ENCODE measurements at regions not wholly inside any gene's neighbourhood (a gene's known extent, or its start where the extent isn't known, plus 50 kb on each side); places are given as distances from the start of the nearest gene placed in this dataset.
"Not testable (repeated sequence)": the region's sequence is repeated elsewhere in the genome, so short reads cannot be mapped to it uniquely, and the experiment has no call there.

- DNase-seq (ENCODE audit: low spot score) (no peak), ATAC-seq (ENCODE audit: insufficient number of reproducible peaks, low FRiP score, low read depth) (no peak)
- no peaks in the 10 kb centered on the region for H3K9me3 ChIP-seq
- H3K4me3 ChIP-seq: no peak overlapping the region
- H3K27ac ChIP-seq: no peak overlapping the region
- no peaks in the 10 kb centered on the region for H3K27me3 ChIP-seq (replicated peaks; ENCODE audit: insufficient read depth)
- no peaks in the 10 kb centered on the region for H3K4me1 ChIP-seq (ENCODE audit: control insufficient read depth in 1 of 2, low read depth in 2 of 2)
- TF ChIP-seq CTCF (IDR thresholded peaks at IDR 0.05): no peak
- H3K36me3 ChIP-seq: no peaks in the 10 kb centered on the region
Measured at GRCh38 chr3:165946360-165946759, 109.1 kb upstream of the BCHE start.

- no peaks in the 10 kb centered on the region for H3K4me1 ChIP-seq (ENCODE audit: control insufficient read depth in 1 of 2, low read depth in 2 of 2)
- ATAC-seq (ENCODE audit: insufficient number of reproducible peaks, low FRiP score, low read depth) (no peak), DNase-seq (ENCODE audit: low spot score) (no peak)
- H3K4me3 ChIP-seq: no peak overlapping the region
- no peaks in the 10 kb centered on the region for H3K9me3 ChIP-seq
- H3K27ac ChIP-seq: no peak overlapping the region
- TF ChIP-seq CTCF (IDR thresholded peaks at IDR 0.05): no peak
- no peaks in the 10 kb centered on the region for H3K36me3 ChIP-seq
- H3K27me3 ChIP-seq (replicated peaks; ENCODE audit: insufficient read depth): no peaks in the 10 kb centered on the region
Measured at GRCh38 chr3:165938986-165939540, 101.8 kb upstream of the BCHE start.

GRCh38 chr3:165936081-165936480, 98.9 kb upstream of the BCHE start:
- not testable (repeated sequence) for ATAC-seq (ENCODE audit: insufficient number of reproducible peaks, low FRiP score, low read depth)

GRCh38 chr3:165924301-165924791, 87.1 kb upstream of the BCHE start:
- not testable (repeated sequence) for H3K9me3 ChIP-seq; H3K27ac ChIP-seq; H3K27me3 ChIP-seq (replicated peaks; ENCODE audit: insufficient read depth); H3K36me3 ChIP-seq; ATAC-seq (ENCODE audit: insufficient number of reproducible peaks, low FRiP score, low read depth); H3K4me1 ChIP-seq (ENCODE audit: control insufficient read depth in 1 of 2, low read depth in 2 of 2); H3K4me3 ChIP-seq; DNase-seq (ENCODE audit: low spot score)

More at GRCh38 chr3:165936081-165936480, 98.9 kb upstream of the BCHE start:
- not testable (repeated sequence) for H3K4me1 ChIP-seq (ENCODE audit: control insufficient read depth in 1 of 2, low read depth in 2 of 2); H3K9me3 ChIP-seq; H3K27me3 ChIP-seq (replicated peaks; ENCODE audit: insufficient read depth); H3K27ac ChIP-seq; DNase-seq (ENCODE audit: low spot score); H3K4me3 ChIP-seq; H3K36me3 ChIP-seq

- no peaks in the 10 kb centered on the region for H3K4me1 ChIP-seq (ENCODE audit: control insufficient read depth in 1 of 2, low read depth in 2 of 2)
- DNase-seq (ENCODE audit: low spot score) (no peak), ATAC-seq (ENCODE audit: insufficient number of reproducible peaks, low FRiP score, low read depth) (no peak)
- H3K27me3 ChIP-seq (replicated peaks; ENCODE audit: insufficient read depth): no peaks in the 10 kb centered on the region
- H3K27ac ChIP-seq: no peak overlapping the region
- no peak overlapping the region for H3K4me3 ChIP-seq
- no peaks in the 10 kb centered on the region for H3K9me3 ChIP-seq
- no peaks in the 10 kb centered on the region for H3K36me3 ChIP-seq
- no peak for TF ChIP-seq CTCF (IDR thresholded peaks at IDR 0.05)
Measured at GRCh38 chr3:165920984-165921383, 83.8 kb upstream of the BCHE start.

- no peak for ATAC-seq (ENCODE audit: insufficient number of reproducible peaks, low FRiP score, low read depth)
- no peaks in the 10 kb centered on the region for H3K27me3 ChIP-seq (replicated peaks; ENCODE audit: insufficient read depth)
- DNase-seq (ENCODE audit: low spot score): no peak
- TF ChIP-seq CTCF (IDR thresholded peaks at IDR 0.05): no peak
- H3K27ac ChIP-seq: no peak overlapping the region
- H3K4me3 ChIP-seq: no peak overlapping the region
- no peaks in the 10 kb centered on the region for H3K36me3 ChIP-seq
- H3K4me1 ChIP-seq (ENCODE audit: control insufficient read depth in 1 of 2, low read depth in 2 of 2): no peaks in the 10 kb centered on the region
- H3K9me3 ChIP-seq: no peaks in the 10 kb centered on the region
Measured at GRCh38 chr3:165919284-165919683, 82.1 kb upstream of the BCHE start.
